ENCODE measurements at regions not wholly inside any gene's neighbourhood (a gene's known extent, or its start where the extent isn't known, plus 50 kb on each side); places are given as distances from the start of the nearest gene placed in this dataset.

GRCh38 chr14:25953532-25954139 lies 644.2 kb downstream of the NOVA1 start:
- Histone ChIP-seq H3K27ac (ENCODE audit: extremely low read depth, low read depth, low read length) (no peak overlapping the region), H2AFZ (ENCODE audit: low read depth, low read length) (no peak overlapping the region), H3K36me3 (ENCODE audit: control insufficient read depth, insufficient read depth, low read length) (no peaks in the 10 kb centered on the region), H4K20me1 (replicated peaks; ENCODE audit: control insufficient read depth, insufficient read depth, low read length) (no peaks in the 10 kb centered on the region), H3K4me2 (ENCODE audit: insufficient read depth, low read length) (no peak overlapping the region), H3K79me2 (ENCODE audit: control insufficient read depth, insufficient read depth, low read length) (no peaks in the 10 kb centered on the region), H3K4me1 (replicated peaks in 1 of 2; ENCODE audit: control insufficient read depth in 2 of 2, insufficient read depth in 2 of 2, low read length in 2 of 2) (no peaks in the 10 kb centered on the region), H3K27me3 (ENCODE audit: control insufficient read depth in 2 of 2, insufficient read depth in 2 of 2, low read length in 2 of 2) (no peaks in the 10 kb centered on the region), H3K9ac (ENCODE audit: insufficient read depth in 1 of 2, low read depth in 2 of 2, low read length in 2 of 2) (no peak overlapping the region), H3K4me3 (no peak overlapping the region), H3K9me3 (replicated peaks; ENCODE audit: control insufficient read depth, insufficient read depth, low read depth, low read length) (no peaks in the 10 kb centered on the region), H3K9me1 (ENCODE audit: control insufficient read depth, insufficient read depth, low read length) (no peaks in the 10 kb centered on the region)
- in situ Hi-C loops (cut with MboI), result no loop called here
- no peak for ATAC-seq
- intact Hi-C loops (cut with micrococcal nuclease), result no loop called here
- no peak for DNase-seq (ENCODE audit: extremely low read depth in 1 of 4, low spot score in 3 of 4)
- BruUV-seq (replicated peaks), result no TSS peak
- ChIA-PET POLR2A (no interaction called here), CTCF (ENCODE audit: low intra/inter-chr PET ratio) (no interaction called here)
- no peak for FAIRE-seq
- 0% methylated on average over 3 of the region's 5 CpGs for WGBS (ENCODE audit: insufficient coverage, low coverage, missing lambda C conversion rate)
- no peak for TF ChIP-seq ZNF224 (CRISPR knock-in tag; IDR thresholded peaks at IDR 0.05)
- no peak for TF ChIP-seq DLX4 (CRISPR knock-in tag; IDR thresholded peaks at IDR 0.05)
- no peak for TF ChIP-seq ZBTB7A (IDR thresholded peaks at IDR 0.05; ENCODE audit: borderline replicate concordance, control insufficient read depth, low read depth, low read length)
- TF ChIP-seq PRDM10 (IDR thresholded peaks at IDR 0.05; ENCODE audit: partially characterized antibody), result no peak
- no peak for TF ChIP-seq ADNP (tag; IDR thresholded peaks at IDR 0.05)
- no peak for TF ChIP-seq RBBP5 (IDR thresholded peaks at IDR 0.05; ENCODE audit: borderline replicate concordance, insufficient read depth, low read length, poor library complexity, severe bottlenecking)
- no peak for TF ChIP-seq ZBTB43 (CRISPR knock-in tag; IDR thresholded peaks at IDR 0.05)
- no peak for TF ChIP-seq ZBTB5 (IDR thresholded peaks at IDR 0.05)
- TF ChIP-seq CREM (IDR thresholded peaks at IDR 0.05; ENCODE audit: low read depth), result no peak
- TF ChIP-seq NCOR1 (IDR thresholded peaks at IDR 0.05), result no peak
- no peak for TF ChIP-seq CLOCK (CRISPR knock-in tag; IDR thresholded peaks at IDR 0.05; ENCODE audit: borderline replicate concordance)

Data from K562 (cell line).